GM12864 (cell line): ENCODE measurements at regions not wholly inside any gene's neighbourhood (a gene's known extent, or its start where the extent isn't known, plus 50 kb on each side); places are given as distances from the start of the nearest gene placed in this dataset.

Source experiments
- DNase-seq: peaks from one replicate; pipeline ENCODE4 v3.0.0-alpha.2; 2011; ENCODE audit warnings: low read depth
- H3K4me3 ChIP-seq: 2 replicates; pipeline ENCODE4 v1.5.1; 2011; ENCODE audit warnings: mild to moderate bottlenecking, low read depth, low read length, control low read depth
- TF ChIP-seq, protein P1 (sequence below): IDR thresholded peaks from 2 replicates; pipeline ENCODE4 v1.5.1; 2011; ENCODE audit warnings: low read depth, mild to moderate bottlenecking, moderate library complexity, low read length, control low read depth, inconsistent platforms; ENCODE audit errors: missing control alignments

DNA sequence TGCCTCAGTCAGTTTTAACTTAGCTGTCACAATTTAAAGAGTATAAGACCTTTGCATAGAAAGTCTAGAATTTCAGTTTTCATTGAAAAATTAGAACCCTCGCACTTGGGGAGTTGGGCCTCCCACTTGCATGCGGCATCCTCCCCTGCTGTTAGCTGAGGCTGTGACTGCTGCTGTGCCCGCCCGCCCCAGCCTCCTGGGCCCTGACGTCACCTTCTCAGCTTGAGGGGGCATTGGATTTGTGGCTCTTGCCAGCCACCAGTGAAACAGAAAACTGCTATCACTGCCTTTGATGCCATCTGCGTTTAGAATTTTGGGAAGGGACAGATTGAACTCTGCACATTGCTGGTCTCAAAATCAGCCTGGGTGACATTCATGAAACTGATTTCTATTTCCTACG is 108.7 kb downstream of the CTTN start:
- no peak for DNase-seq
- TF ChIP-seq, protein P1, sequence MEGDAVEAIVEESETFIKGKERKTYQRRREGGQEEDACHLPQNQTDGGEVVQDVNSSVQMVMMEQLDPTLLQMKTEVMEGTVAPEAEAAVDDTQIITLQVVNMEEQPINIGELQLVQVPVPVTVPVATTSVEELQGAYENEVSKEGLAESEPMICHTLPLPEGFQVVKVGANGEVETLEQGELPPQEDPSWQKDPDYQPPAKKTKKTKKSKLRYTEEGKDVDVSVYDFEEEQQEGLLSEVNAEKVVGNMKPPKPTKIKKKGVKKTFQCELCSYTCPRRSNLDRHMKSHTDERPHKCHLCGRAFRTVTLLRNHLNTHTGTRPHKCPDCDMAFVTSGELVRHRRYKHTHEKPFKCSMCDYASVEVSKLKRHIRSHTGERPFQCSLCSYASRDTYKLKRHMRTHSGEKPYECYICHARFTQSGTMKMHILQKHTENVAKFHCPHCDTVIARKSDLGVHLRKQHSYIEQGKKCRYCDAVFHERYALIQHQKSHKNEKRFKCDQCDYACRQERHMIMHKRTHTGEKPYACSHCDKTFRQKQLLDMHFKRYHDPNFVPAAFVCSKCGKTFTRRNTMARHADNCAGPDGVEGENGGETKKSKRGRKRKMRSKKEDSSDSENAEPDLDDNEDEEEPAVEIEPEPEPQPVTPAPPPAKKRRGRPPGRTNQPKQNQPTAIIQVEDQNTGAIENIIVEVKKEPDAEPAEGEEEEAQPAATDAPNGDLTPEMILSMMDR = no peak
- no peak overlapping the region for H3K4me3 ChIP-seq

DNA sequence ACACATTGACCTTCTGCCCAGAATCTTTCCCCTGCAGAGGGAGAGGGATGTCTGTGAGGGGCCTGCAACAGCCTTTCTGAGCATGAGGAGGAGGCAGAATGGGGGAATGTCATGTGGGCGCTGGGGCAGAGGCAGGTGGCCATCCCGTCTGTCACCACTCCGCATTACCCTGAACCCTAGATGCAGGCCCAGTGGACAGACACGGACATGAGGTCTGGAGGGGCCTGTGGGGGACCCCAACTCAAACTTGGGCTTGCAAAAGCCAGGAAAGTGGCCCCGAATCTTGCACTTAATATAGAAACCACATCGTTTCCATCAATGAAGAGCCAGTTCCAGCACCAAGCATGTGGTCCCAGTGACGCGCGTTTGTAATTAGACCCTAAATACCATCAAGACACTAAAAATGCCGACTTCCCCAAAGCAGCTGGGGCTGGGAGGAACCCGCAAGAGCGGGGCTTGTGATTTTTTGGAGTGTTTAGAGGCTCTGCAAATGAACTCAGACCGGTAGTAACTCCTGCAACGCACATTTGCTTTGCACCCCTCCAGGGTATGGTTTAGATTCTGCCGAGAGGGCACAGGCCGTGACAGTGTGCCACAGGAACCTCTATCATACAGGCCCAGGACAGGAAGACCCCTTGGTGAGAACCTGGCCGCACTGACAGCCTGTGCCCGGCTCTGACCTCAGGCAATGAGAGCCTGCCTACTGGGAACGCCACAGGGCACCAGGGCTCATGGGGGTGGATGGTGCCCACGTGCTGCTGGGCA is 109.3 kb downstream of the CTTN start:
- no peak overlapping the region for H3K4me3 ChIP-seq
- DNase-seq = no peak
- TF ChIP-seq, protein P1 = no peak

DNA sequence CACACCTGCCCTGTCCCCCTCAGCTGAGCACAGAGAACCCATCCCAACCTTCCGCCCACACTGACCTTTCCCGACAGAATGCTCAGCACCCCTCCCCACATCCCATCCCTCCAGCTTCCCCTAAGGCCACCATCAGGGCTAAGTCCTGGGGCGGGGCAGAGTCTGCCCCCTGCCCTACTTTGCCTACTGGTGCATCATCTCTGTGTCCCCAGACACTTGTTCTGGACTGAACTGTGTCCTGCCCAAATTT is 109.8 kb downstream of the CTTN start:
- TF ChIP-seq, protein P1 = no peak
- DNase-seq = no peak

DNA sequence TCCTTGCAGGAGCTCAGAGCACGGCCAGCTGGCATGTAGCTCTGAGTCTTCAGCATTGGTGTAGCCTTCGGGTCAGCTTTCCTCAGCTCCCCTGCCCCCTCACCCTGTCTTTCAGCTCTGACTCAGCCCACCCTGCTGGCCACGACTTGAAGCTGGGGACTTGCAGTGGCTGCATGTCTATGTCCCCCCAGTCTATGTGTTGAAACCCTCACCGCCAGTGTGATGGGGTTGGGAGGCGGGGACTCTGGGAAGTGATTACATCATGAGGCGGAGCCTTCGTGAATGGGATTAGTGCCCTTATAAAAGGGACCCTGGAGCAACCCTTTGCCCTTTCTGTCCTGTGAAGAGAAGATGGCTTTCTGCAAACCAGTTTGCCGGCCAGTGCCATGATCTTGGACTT is 111.1 kb downstream of the CTTN start:
- no peak for DNase-seq
- TF ChIP-seq, protein P1 = no peak
- H3K4me3 ChIP-seq = no peak overlapping the region

More for the DNA sequence above, 109.8 kb downstream of the CTTN start:
- H3K4me3 ChIP-seq = no peak overlapping the region

DNA sequence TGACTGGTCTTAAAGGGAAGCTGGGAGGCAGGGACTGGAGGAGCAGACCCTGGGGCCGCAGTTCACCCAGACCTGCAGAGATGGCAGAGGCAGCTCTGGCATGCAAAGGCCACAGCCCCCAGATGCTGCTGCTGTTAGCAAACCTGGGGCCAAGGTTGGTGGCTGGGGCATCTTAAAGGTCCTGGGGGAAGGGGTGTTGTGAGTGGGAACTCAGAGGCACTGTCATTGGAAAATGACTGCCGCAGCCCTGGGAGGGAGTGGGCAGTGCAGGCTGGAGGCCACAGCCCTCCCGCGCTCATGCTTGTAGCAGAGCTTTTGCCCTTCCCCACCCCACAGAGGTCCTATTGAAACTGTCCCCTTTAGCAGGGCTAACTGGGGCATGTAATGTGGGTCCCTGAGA is 111.8 kb downstream of the CTTN start:
- DNase-seq = no peak
- no peak overlapping the region for H3K4me3 ChIP-seq
- TF ChIP-seq, protein P1 = no peak

DNA sequence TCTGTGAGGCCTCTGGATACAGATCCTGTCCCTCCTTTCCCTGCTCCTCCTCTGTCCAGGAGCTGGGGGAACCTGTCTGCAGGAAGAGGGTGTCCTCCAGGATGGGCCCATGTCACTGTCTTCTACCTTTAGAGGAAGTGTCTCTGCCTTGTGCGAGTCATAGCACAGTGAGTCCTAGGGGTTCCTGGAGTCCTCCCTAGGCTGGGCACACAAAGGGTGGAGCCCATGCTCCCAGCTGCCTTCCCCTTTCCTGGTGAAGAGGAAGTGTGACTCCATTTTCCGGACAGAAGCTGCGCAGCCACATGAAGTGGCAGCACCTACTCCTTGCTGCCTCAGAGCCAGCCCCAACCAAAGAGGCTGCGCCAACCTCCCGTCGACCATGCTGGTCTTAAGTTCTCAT is 112.2 kb downstream of the CTTN start:
- DNase-seq = no peak
- no peak overlapping the region for H3K4me3 ChIP-seq
- TF ChIP-seq, protein P1 = no peak

DNA sequence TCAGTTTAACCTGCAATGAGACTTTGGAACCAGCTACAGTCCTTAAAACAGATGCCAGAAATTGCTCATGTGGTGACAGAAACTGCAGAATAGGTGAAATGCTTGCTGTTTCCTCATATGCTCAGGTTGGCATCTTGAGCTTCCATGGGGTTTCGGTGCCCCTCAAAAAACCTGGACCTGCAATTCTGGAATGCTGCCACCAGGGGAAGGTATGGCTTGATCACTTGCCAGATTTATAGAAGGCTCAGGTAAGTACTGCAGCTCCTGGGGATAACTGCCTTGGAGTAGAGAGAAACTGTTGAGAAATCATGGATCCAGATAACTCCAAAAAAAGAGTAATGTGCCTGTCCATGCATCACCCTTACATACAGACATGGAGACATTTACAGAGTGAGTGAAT is 113.0 kb downstream of the CTTN start:
- no peak for DNase-seq
- TF ChIP-seq, protein P1 = peak; percentile 16
- no peak overlapping the region for H3K4me3 ChIP-seq
